GM19452 (cell line): ENCODE measurements at regions not wholly inside any gene's neighbourhood (a gene's known extent, or its start where the extent isn't known, plus 50 kb on each side); places are given as distances from the start of the nearest gene placed in this dataset.
"Not testable (repeated sequence)": the region's sequence is repeated elsewhere in the genome, so short reads cannot be mapped to it uniquely, and the experiment has no call there.

Experiments
- ATAC-seq: cut with Tn5 transposase; IDR thresholded peaks from one replicate; pipeline ENCODE4 v1.9.1; 2021; ENCODE audit not compliant: unreplicated experiment

GRCh38 chr5:34420191-34420590 lies 235.9 kb upstream of the RAI14 start:
- not testable (repeated sequence) for ATAC-seq

- no peak for ATAC-seq
Observed at GRCh38 chr5:34436761-34437501, 219.2 kb upstream of the RAI14 start.

- ATAC-seq, result no peak
Observed at GRCh38 chr5:34439601-34440000, 216.5 kb upstream of the RAI14 start.

GRCh38 chr5:34441767-34442166 lies 214.4 kb upstream of the RAI14 start:
- not testable (repeated sequence) for ATAC-seq

GRCh38 chr5:34447424-34447823 lies 208.7 kb upstream of the RAI14 start:
- no peak for ATAC-seq

GRCh38 chr5:34449639-34450038 lies 206.5 kb upstream of the RAI14 start:
- no peak for ATAC-seq

- ATAC-seq, result no peak
Observed at GRCh38 chr5:34450338-34450737, 205.8 kb upstream of the RAI14 start.

GRCh38 chr5:34452170-34452828 lies 203.8 kb upstream of the RAI14 start:
- no peak for ATAC-seq

GRCh38 chr5:34455098-34455497 lies 201.0 kb upstream of the RAI14 start:
- no peak for ATAC-seq

GRCh38 chr5:34459908-34460307 lies 196.2 kb upstream of the RAI14 start:
- ATAC-seq, result no peak

GRCh38 chr5:34460496-34460895 lies 195.6 kb upstream of the RAI14 start:
- ATAC-seq, result no peak

- ATAC-seq, result no peak
Observed at GRCh38 chr5:34464829-34465228, 191.3 kb upstream of the RAI14 start.

GRCh38 chr5:34465301-34465700 lies 190.8 kb upstream of the RAI14 start:
- ATAC-seq, result not testable (repeated sequence)

GRCh38 chr5:34466519-34467388 lies 189.4 kb upstream of the RAI14 start:
- not testable (repeated sequence) for ATAC-seq

GRCh38 chr5:34467436-34467835 lies 188.7 kb upstream of the RAI14 start:
- no peak for ATAC-seq

GRCh38 chr5:34467984-34468383 lies 188.1 kb upstream of the RAI14 start:
- peak; percentile 86 for ATAC-seq

- no peak for ATAC-seq
Observed at GRCh38 chr5:34469971-34470370, 186.2 kb upstream of the RAI14 start.

- no peak for ATAC-seq
Observed at GRCh38 chr5:34474573-34475021, 181.5 kb upstream of the RAI14 start.

- no peak for ATAC-seq
Observed at GRCh38 chr5:34475249-34475966, 180.7 kb upstream of the RAI14 start.

- ATAC-seq, result no peak
Observed at GRCh38 chr5:34476941-34477565, 179.1 kb upstream of the RAI14 start.
